ENCODE measurements at regions not wholly inside any gene's neighbourhood (a gene's known extent, or its start where the extent isn't known, plus 50 kb on each side); places are given as distances from the start of the nearest gene placed in this dataset.
A peak's percentile ranks its signal among the peaks of the same experiment; 100 is the strongest.
"Not testable (repeated sequence)": the region's sequence is repeated elsewhere in the genome, so short reads cannot be mapped to it uniquely, and the experiment has no call there.

DNA sequence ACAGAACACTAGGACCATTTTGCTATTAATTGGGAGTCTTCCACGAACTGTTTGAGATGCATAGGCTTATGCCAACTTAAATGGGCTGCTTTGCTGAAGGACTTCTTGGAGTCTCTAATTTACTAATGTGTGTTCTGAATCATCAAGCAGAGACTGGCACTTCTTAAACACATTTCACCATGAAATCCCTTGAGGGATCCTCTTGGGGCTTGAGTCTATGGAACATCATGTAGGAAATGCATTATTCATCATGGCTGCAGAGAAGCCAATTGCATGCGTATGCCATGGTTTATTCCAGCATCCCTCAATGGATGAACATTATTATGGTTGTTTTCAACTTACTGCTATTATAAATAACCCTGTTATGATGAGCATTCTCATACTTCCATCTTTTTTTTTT, 73.4 kb downstream of the FGD2 start:
- Histone ChIP-seq H3K4me1 (peaks cover 23 to 65% (median 52%) of the 10 kb centered on the region in 10 experiments), H3K27ac (no peak overlapping the region), H3K4me2 (no peak overlapping the region; a peak in 1 of 22 replicates), H4K20me1 (no peaks in the 10 kb centered on the region), H3K36me3 (no peaks in the 10 kb centered on the region), H3K9me3 (replicated peaks in 1 of 11) (peaks cover 0 to 6% (median 3%) of the 10 kb centered on the region in 11 experiments; a peak in 10 of 22 replicates), H3K27me3 (no peaks in the 10 kb centered on the region), H3K4me3 (no peak overlapping the region), H3K9ac (no peak overlapping the region)
- TF ChIP-seq Cebpa-rat (IDR thresholded peaks at IDR 0.05) = no peak

DNA sequence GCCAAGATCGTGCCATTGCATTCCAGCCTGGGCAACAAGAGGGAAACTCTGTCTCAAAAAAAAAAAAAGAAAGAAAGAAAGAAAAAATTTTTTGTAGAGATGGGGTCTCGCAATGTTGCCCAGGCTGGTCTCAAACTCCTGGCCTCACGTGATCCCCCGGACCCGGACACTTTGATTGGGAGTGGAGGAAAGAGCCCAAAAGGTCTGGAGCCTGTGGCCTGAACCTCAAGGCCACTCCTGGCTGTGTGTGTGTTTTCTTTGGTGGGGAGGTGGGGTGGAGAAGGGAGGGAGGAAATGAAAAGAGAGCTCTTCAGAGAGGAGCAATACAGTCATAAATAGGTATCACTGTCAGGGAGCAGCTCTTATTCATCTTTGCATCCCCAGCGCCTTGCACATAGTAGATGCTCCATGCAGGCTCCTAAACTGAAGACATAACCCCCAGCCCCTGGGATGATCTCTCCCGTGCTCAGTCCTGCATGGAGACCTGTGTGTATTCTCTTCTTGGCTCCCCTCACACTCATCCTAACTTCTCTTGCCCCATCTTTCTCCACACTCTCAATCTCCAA, 75.7 kb downstream of the FGD2 start:
- H3K27ac ChIP-seq = peak overlapping the region in 4 of 11 experiments; percentile 19 to 85 (median 48); a peak in 2 of 22 replicates
- no peak for TF ChIP-seq Cebpa-rat (IDR thresholded peaks at IDR 0.05)
- H3K4me1 ChIP-seq = peaks cover 12 to 69% (median 62%) of the 10 kb centered on the region in 10 experiments
- no peaks in the 10 kb centered on the region for H3K36me3 ChIP-seq
- H3K9me3 ChIP-seq (replicated peaks in 1 of 11) = peaks cover 0 to 7% (median 0%) of the 10 kb centered on the region in 11 experiments; a peak in 6 of 22 replicates
- H3K9ac ChIP-seq = 0 out of 22 replicates have a peak overlapping the region, but pooled peaks of 1 of the 11 experiments have one; percentile 4
- no peak overlapping the region for H3K4me3 ChIP-seq
- peak overlapping the region in 9 of 11 experiments; percentile 0 to 84 (median 52); a peak in 13 of 22 replicates for H3K4me2 ChIP-seq
- no peaks in the 10 kb centered on the region for H3K27me3 ChIP-seq
- H4K20me1 ChIP-seq = no peaks in the 10 kb centered on the region

DNA sequence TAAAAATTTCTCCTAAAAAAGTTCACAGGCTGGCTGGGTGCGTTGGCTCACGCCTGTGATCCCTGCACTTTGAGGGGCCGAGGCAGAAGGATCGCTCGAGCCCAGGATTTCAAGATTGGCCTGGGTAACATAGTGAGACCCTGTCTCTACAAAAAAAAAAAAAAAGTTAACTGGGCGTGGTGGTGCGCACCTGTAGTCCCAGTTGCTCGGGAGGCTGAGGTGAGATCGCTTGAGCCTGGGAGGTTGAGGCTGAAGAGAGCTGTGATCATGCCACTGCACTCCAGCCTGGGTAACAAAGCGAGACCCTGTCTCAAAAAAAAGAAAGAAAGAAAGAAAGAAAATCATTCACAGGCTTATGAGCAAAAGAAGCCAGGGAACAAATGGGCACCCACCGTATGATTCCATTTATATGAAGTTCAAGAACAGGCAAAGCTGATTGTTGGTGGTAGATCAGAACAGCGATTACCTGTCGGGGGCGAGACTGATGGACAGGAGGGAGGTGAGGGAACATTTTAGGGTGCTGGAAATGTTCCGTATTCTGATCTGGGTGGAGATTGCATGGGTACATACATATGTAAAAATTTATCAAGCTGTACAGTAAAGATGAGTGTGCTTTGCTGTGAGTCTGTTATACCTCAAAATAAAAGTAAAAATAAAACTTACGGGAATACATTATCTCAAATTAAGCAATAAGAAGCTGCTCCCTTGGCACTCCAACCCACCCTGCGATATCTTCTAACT, 77.1 kb downstream of the FGD2 start:
- H3K9me3 ChIP-seq (replicated peaks in 1 of 11) = peaks cover 0 to 7% (median 0%) of the 10 kb centered on the region in 11 experiments; a peak in 6 of 22 replicates
- peak overlapping the region in 9 of 11 experiments; percentile 17 to 71 (median 61); a peak in 15 of 22 replicates for H3K9ac ChIP-seq
- no peaks in the 10 kb centered on the region for H4K20me1 ChIP-seq
- peaks cover 12 to 65% (median 59%) of the 10 kb centered on the region in 10 experiments for H3K4me1 ChIP-seq
- no peak overlapping the region for H3K4me3 ChIP-seq
- peak overlapping the region in 10 of 11 experiments; percentile 52 to 88 (median 74); a peak in 20 of 22 replicates for H3K4me2 ChIP-seq
- H3K27ac ChIP-seq = peak overlapping the region; percentile 38 to 85 (median 74); a peak in 21 of 22 replicates
- no peak for TF ChIP-seq Cebpa-rat (IDR thresholded peaks at IDR 0.05)
- H3K27me3 ChIP-seq = no peaks in the 10 kb centered on the region
- H3K36me3 ChIP-seq = no peaks in the 10 kb centered on the region

DNA sequence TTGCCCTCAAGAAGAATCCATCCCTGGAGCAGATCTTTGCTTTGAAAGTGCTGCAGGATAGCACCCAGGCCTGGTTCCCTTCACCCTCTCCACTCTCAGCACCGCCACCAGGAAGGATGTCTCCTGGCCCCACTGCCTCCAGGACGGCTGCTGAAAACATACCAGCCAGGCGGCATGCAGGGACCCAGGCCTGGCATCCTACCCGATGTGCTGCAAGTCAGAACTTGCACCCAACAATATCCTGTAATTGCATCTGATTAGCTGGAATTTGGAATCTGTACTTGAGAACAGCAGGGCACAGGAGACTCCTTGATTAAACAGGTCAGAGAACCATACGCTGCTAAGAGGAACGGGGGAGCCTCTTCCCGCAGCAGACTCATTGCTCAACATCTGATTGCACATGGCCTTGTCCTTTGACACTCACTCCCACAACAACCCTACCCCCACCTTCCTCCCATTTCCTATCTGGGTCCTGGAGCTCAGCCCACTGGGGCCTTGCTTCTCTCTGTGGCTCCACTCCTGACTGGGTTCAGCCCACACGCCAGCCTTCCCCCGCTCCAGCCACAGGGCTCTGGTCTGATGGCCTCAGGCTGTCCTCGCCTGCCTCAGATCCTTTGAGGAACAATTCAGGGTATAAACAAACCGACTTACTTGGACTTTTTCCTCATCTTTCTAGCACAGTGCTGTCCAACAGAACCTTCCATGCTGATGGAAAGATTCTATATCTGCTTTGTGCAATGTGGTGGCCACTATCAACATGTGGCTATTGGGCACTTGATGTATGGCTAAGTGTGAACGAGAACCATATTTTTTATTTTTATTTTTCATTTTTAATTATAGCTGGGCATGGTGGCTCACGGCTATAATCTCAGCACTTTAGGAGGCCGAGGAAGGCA, 78.0 kb downstream of the FGD2 start:
- no peaks in the 10 kb centered on the region for H3K27me3 ChIP-seq
- peak overlapping the region; percentile 52 to 88 (median 72) for H3K4me2 ChIP-seq
- H3K9me3 ChIP-seq (replicated peaks in 1 of 11) = peaks cover 0 to 7% (median 0%) of the 10 kb centered on the region in 11 experiments; a peak in 6 of 22 replicates
- no peak overlapping the region for H3K4me3 ChIP-seq
- peak overlapping the region; percentile 3 to 71 (median 59); a peak in 18 of 22 replicates for H3K9ac ChIP-seq
- H3K36me3 ChIP-seq = no peaks in the 10 kb centered on the region
- peaks cover 12 to 60% (median 52%) of the 10 kb centered on the region in 10 experiments for H3K4me1 ChIP-seq
- TF ChIP-seq Cebpa-rat (IDR thresholded peaks at IDR 0.05) = peak; percentile 78 to 92 (median 85); a peak in 20 of 22 replicates
- H4K20me1 ChIP-seq = no peaks in the 10 kb centered on the region
- peak overlapping the region; percentile 38 to 85 (median 74); a peak in 21 of 22 replicates for H3K27ac ChIP-seq

DNA sequence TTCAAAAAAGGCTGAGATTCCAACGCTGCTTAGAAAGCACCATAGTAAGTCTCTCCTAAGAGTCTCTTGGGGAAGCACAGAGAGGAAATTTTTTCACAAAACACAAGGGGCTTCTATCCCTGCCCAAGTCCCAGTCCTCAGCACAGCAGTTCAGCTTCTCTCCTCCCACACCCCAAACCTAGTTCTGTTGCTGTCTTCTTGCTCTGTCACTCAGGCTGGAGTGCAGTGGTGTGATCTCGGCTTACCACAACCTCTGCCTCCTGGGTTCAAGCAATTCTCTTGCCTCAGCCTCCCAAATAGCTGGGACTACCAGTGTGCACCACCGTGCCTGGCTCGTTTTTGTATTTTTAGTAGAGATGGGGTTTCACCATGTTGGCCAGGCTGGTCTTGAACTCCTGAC, 79.2 kb downstream of the FGD2 start:
- not testable (repeated sequence) for H3K36me3 ChIP-seq; H3K9ac ChIP-seq; H3K4me3 ChIP-seq; H3K9me3 ChIP-seq (replicated peaks in 1 of 11); H3K27me3 ChIP-seq; H4K20me1 ChIP-seq
- H3K4me1 ChIP-seq = peaks cover 12 to 58% (median 49%) of the 10 kb centered on the region in 10 experiments
- H3K27ac ChIP-seq = peak overlapping the region; percentile 28 to 85 (median 74); a peak in 15 of 22 replicates
- H3K4me2 ChIP-seq = peak overlapping the region in 10 of 11 experiments; percentile 18 to 88 (median 70); a peak in 17 of 22 replicates

DNA sequence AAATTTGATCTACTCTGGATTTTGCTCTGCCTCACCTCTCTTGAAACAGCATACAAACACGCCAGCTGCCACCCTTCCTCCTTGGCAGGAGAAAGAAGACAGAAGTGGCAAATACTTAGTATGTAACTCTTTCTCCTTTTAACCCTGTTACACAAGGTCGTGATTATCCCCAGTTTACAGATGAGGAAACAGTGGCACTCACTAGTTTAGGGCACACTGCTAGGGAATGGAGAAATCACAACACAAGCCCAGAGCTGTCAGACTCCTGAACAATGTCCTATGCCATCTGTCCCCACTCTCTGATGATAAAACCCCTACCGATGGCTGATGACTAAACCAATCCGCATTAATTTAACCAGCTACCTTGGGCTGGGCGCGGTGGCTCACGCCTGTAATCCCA, 79.7 kb downstream of the FGD2 start:
- H3K27ac ChIP-seq = peak overlapping the region in 8 of 11 experiments; percentile 10 to 85 (median 74); a peak in 9 of 22 replicates
- TF ChIP-seq Cebpa-rat (IDR thresholded peaks at IDR 0.05) = no peak
- no peaks in the 10 kb centered on the region for H3K36me3 ChIP-seq
- H3K4me2 ChIP-seq = peak overlapping the region in 8 of 11 experiments; percentile 52 to 88 (median 70); a peak in 11 of 22 replicates
- H3K4me3 ChIP-seq = no peak overlapping the region
- peaks cover 12 to 58% (median 49%) of the 10 kb centered on the region in 10 experiments for H3K4me1 ChIP-seq
- no peaks in the 10 kb centered on the region for H3K27me3 ChIP-seq
- no peaks in the 10 kb centered on the region for H4K20me1 ChIP-seq
- H3K9ac ChIP-seq = no peak overlapping the region
- peaks cover 0 to 7% (median 0%) of the 10 kb centered on the region in 11 experiments; a peak in 6 of 22 replicates for H3K9me3 ChIP-seq (replicated peaks in 1 of 11)

DNA sequence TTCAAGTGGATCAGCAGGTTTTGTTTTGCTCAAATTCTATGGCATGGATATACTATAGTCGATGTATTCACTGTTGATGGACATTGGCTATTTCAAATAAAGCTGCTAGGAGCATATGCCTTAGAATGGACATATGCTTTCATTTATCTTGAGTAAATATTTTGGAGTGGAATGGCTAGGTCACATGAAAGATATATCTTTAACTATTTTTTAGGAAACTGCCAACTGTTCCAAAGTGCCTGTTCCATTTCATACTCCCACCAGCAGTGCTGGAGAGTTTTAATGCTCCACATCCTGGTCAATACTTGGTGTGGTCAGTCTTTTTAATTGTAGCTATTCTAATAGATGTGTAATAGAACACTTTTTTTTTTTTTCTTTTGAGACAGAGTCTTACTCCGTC, 81.1 kb upstream of the PIM1 start:
- H3K9me3 ChIP-seq (replicated peaks in 1 of 11) = peaks cover 0 to 6% (median 0%) of the 10 kb centered on the region in 11 experiments; a peak in 6 of 22 replicates
- H3K27ac ChIP-seq = no peak overlapping the region
- H3K36me3 ChIP-seq = no peaks in the 10 kb centered on the region
- H3K27me3 ChIP-seq = no peaks in the 10 kb centered on the region
- no peak overlapping the region for H3K4me2 ChIP-seq
- TF ChIP-seq Cebpa-rat (IDR thresholded peaks at IDR 0.05) = no peak
- no peaks in the 10 kb centered on the region for H4K20me1 ChIP-seq
- H3K4me3 ChIP-seq = no peak overlapping the region
- peaks cover under 1 to 38% (median 19%) of the 10 kb centered on the region in 10 experiments; a peak in 17 of 20 replicates for H3K4me1 ChIP-seq
- H3K9ac ChIP-seq = no peak overlapping the region

DNA sequence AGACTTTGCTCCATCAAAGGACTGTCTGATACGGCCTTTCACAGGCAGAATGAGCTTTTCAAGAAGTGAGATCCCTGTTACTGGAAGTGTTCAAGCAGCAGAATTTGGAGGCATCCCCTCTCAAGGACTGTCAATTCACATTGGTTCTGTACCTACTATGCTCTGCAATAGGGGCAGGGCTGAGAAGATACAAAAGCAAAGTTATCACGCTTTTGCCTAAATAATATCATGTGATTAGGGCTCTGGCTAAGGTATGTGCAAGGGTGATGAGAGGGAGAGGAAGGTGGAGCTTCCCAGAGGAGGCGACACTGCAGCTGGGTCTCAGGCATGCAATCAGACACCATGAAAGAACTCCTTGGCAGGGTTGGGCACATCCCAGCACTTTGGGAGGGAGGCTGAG, 80.2 kb upstream of the PIM1 start:
- Histone ChIP-seq H3K27me3 (no peaks in the 10 kb centered on the region), H3K27ac (no peak overlapping the region), H3K36me3 (no peaks in the 10 kb centered on the region), H4K20me1 (no peaks in the 10 kb centered on the region), H3K4me1 (peaks cover 0 to 38% (median 14%) of the 10 kb centered on the region in 10 experiments; a peak in 16 of 20 replicates), H3K4me2 (no peak overlapping the region), H3K9ac (no peak overlapping the region), H3K4me3 (no peak overlapping the region), H3K9me3 (replicated peaks in 1 of 11) (no peaks in the 10 kb centered on the region)
- no peak for TF ChIP-seq Cebpa-rat (IDR thresholded peaks at IDR 0.05)

DNA sequence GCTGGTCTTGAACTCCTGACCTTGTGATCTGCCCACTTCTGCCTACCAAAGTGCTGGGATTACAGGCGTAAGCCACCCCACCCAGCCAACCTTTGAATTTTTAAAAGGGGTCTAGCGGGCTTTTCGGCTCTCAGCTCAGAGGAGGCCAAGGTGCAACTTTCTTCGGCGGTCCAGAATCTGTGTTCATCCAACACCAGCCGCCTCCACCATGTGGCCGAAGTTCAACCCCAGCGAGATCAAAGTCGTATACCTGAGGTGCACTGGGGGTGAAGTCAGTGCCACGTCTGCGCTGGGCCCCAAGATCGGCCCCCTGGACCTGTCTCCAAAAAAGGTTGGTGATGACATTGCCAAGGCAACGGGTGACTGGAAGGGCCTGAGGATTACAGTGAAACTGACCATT, 78.8 kb upstream of the PIM1 start:
- H3K27me3 ChIP-seq; H3K4me3 ChIP-seq; H3K4me2 ChIP-seq; H4K20me1 ChIP-seq; H3K36me3 ChIP-seq; H3K27ac ChIP-seq; H3K9me3 ChIP-seq (replicated peaks in 1 of 11); H3K9ac ChIP-seq: not testable (repeated sequence)
- H3K4me1 ChIP-seq = peaks cover 0 to 32% (median 8%) of the 10 kb centered on the region in 10 experiments; a peak in 12 of 20 replicates

DNA sequence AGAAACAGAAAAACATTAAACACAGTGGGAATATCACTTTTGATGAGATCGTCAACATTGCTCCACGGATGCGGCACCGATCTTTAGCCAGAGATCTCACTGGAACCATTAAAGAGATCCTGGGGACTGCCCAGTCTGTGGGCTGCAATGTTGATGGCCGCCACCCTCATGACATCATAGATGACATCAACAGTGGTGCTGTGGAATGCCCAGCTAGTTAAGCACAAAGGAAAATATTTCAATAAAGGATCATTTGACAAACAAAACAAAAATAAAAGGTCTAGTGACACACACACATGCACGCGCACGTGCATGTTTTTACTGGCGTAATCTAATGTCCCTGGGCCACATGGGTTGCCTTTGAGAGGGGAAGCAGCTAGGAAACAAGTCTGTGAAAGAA, 78.4 kb upstream of the PIM1 start:
- peaks cover 0 to 35% (median 8%) of the 10 kb centered on the region in 10 experiments; a peak in 12 of 20 replicates for H3K4me1 ChIP-seq
- H3K4me2 ChIP-seq; H3K36me3 ChIP-seq; H3K27ac ChIP-seq; H3K9me3 ChIP-seq (replicated peaks in 1 of 11); H3K9ac ChIP-seq; H3K27me3 ChIP-seq; H3K4me3 ChIP-seq; H4K20me1 ChIP-seq: not testable (repeated sequence)

Measured in BLaER1 treated with 17β-estradiol and CSF1 and Interleukin-3, amounts not matched to agents 10 nM and 100 nM (cell line).